ENCODE measurements at regions not wholly inside any gene's neighbourhood (a gene's known extent, or its start where the extent isn't known, plus 50 kb on each side); places are given as distances from the start of the nearest gene placed in this dataset.

DNA sequence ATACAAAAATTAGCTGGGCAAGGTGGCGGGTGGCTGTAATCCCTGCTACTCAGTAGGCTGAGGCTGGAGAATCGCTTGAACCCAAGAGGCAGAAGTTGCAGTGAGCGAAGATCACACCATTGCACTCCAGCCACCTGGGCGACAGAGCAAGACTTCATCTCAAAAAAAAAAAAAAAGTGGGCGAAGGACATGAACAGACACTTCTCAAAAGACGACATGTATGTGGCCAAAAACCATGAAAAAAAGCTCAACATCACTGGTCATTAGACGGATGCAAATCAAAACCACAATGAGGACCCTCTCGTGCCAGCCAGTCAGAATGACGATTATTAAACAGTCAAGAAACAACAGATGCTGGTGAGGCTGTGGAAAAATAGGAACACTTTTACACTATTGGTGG lies 344.9 kb upstream of the JARID2 start:
- H3K36me3 ChIP-seq (replicated peaks; ENCODE audit: insufficient read depth, low read depth) = no peaks in the 10 kb centered on the region
- H2AFZ ChIP-seq = no peak overlapping the region
- DNase-seq (ENCODE audit: low spot score) = no peak
- no peak overlapping the region for H3K4me3 ChIP-seq
- no peaks in the 10 kb centered on the region for H3K4me1 ChIP-seq (ENCODE audit: insufficient read depth)
- no peaks in the 10 kb centered on the region for H3K27me3 ChIP-seq
- no peaks in the 10 kb centered on the region for H3K79me2 ChIP-seq
- no peak for TF ChIP-seq CTCF (IDR thresholded peaks at IDR 0.05; ENCODE audit: poor library complexity)
- no peak overlapping the region for H3K4me2 ChIP-seq
- H3K27ac ChIP-seq = no peak overlapping the region
- no peaks in the 10 kb centered on the region for H3K9me3 ChIP-seq (ENCODE audit: low read depth)
- no peaks in the 10 kb centered on the region for H4K20me1 ChIP-seq (ENCODE audit: insufficient read depth, poor library complexity, severe bottlenecking)
- no peaks in the 10 kb centered on the region for H3K9me2 ChIP-seq (replicated peaks; ENCODE audit: insufficient read depth)
- 96% methylated on average over 9 of the region's 9 CpGs for WGBS (ENCODE audit: low lambda C conversion rate, missing lambda C conversion rate)

DNA sequence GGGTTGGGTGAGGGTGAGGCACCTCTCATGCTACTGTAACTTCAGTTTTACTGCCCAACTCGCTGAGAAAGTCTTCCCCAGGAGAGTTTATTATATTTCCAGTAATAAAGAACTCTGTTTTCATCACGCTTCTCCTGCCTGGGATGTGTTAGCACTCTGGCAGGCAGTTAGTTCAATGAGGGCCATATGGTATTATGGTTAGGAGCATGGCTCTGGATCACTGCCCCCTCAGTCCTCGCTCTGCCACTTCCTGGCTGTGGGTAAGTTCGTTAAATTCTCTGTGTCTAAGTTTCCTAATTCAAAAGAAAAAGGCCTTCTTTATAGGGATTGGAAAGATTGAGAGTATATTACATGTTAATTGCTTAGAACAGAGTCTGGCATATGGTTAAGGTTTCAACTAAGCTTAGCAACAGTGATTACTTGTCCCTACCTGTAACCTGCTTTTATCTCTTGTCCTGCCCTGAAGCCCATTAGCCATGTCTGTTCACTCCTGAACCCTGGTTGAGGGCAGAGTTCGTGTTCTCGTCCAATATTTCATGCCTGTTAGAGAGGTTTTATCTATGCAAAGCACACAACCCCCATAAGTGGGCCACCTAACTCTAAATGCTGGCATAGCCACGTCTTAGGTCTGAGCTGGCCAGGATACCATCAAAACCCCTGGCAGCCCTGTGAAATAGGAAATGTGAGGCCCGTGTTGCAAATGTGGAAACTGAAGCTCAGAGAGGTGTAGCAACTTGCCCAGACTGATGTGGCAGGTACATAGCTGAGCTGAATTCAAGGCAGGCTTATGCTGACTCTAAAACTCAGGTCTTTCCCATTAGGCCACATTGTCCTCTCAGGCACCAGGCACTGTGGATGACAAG lies 342.5 kb upstream of the JARID2 start:
- whole genome bisulfite sequencing (ENCODE audit: low lambda C conversion rate, missing lambda C conversion rate) = 71% methylated on average over 8 of the region's 8 CpGs
- H4K20me1 ChIP-seq (ENCODE audit: insufficient read depth, poor library complexity, severe bottlenecking) = no peaks in the 10 kb centered on the region
- no peaks in the 10 kb centered on the region for H3K79me2 ChIP-seq
- DNase-seq (ENCODE audit: low spot score) = no peak
- no peaks in the 10 kb centered on the region for H3K4me1 ChIP-seq (ENCODE audit: insufficient read depth)
- H2AFZ ChIP-seq = no peak overlapping the region
- TF ChIP-seq EZH2 (IDR thresholded peaks at IDR 0.05; ENCODE audit: borderline replicate concordance) (no peak), CTCF (IDR thresholded peaks at IDR 0.05; ENCODE audit: poor library complexity) (no peak), EZH2phosphoT487 (IDR thresholded peaks at IDR 0.05; ENCODE audit: low read depth, severe bottlenecking, unreplicated experiment) (no peak)
- H3K27me3 ChIP-seq = no peaks in the 10 kb centered on the region
- H3K27ac ChIP-seq = no peak overlapping the region
- no peaks in the 10 kb centered on the region for H3K36me3 ChIP-seq (replicated peaks; ENCODE audit: insufficient read depth, low read depth)
- H3K9me2 ChIP-seq (replicated peaks; ENCODE audit: insufficient read depth) = no peaks in the 10 kb centered on the region
- H3K9me3 ChIP-seq (ENCODE audit: low read depth) = no peaks in the 10 kb centered on the region
- H3K4me2 ChIP-seq = no peak overlapping the region
- H3K4me3 ChIP-seq = no peak overlapping the region

DNA sequence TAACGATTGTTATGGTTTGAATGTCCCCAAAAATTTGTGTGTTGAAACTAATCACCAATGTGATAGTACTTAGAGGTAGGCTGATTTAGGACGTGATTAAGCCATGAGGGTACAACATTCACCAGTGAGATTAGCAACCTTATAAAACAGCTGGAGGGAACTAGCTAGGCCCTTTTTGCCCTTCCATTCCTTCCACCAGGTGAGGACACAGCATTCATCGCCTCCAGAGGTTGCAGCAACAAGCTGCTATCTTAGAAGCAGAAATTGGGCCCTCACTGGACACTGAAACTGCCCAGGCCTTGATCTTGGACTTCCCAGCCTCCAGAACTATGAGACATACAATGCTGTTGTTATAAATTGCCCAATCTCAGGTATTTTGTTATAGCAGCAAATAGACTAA lies 340.7 kb upstream of the JARID2 start:
- WGBS (ENCODE audit: low lambda C conversion rate, missing lambda C conversion rate) = 59% methylated on average over 3 of the region's 3 CpGs
- Histone ChIP-seq H3K4me1 (ENCODE audit: insufficient read depth) (no peaks in the 10 kb centered on the region), H2AFZ (no peak overlapping the region), H3K79me2 (no peaks in the 10 kb centered on the region), H3K36me3 (replicated peaks; ENCODE audit: insufficient read depth, low read depth) (no peaks in the 10 kb centered on the region), H4K20me1 (ENCODE audit: insufficient read depth, poor library complexity, severe bottlenecking) (no peaks in the 10 kb centered on the region), H3K4me3 (no peak overlapping the region), H3K9me2 (replicated peaks; ENCODE audit: insufficient read depth) (no peaks in the 10 kb centered on the region), H3K9me3 (ENCODE audit: low read depth) (no peaks in the 10 kb centered on the region), H3K27ac (no peak overlapping the region), H3K27me3 (no peaks in the 10 kb centered on the region), H3K4me2 (no peak overlapping the region)
- DNase-seq (ENCODE audit: low spot score) = no peak
- TF ChIP-seq EZH2phosphoT487 (IDR thresholded peaks at IDR 0.05; ENCODE audit: low read depth, severe bottlenecking, unreplicated experiment) (no peak), CTCF (IDR thresholded peaks at IDR 0.05; ENCODE audit: poor library complexity) (no peak), EZH2 (IDR thresholded peaks at IDR 0.05; ENCODE audit: borderline replicate concordance) (no peak)
